ENCODE measurements at regions not wholly inside any gene's neighbourhood (a gene's known extent, or its start where the extent isn't known, plus 50 kb on each side); places are given as distances from the start of the nearest gene placed in this dataset.

- DNase-seq, result no peak
These were observed 238.4 kb downstream of the PLPP3 start for GRCh38 chr1:56340977-56341376.

- no peak for DNase-seq
These were observed 239.4 kb downstream of the PLPP3 start for GRCh38 chr1:56339786-56340465.

GRCh38 chr1:56339093-56339492 is 240.3 kb downstream of the PLPP3 start:
- no peak for DNase-seq

DNA sequence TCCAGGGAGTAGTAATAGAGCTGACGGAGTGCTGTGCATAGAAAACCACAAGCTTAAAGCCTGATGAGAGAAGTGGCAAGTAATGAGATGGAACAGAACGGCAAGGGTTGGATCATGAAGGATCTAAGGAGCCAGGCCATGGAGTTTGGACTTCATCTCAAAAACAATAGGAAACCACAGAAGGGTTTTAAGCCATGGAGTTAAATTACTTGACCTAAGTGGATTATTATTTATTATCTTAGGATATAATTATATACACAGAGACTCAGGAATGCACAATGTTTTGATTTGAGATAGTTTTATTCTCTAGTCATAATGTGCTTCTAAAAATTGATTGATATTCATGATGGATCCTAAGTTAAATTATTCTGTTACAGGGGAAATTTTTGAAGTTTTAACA is 242.4 kb downstream of the PLPP3 start:
- no peak for DNase-seq

- no peak for DNase-seq
These were observed 244.0 kb downstream of the PLPP3 start for GRCh38 chr1:56335394-56335793.

DNA sequence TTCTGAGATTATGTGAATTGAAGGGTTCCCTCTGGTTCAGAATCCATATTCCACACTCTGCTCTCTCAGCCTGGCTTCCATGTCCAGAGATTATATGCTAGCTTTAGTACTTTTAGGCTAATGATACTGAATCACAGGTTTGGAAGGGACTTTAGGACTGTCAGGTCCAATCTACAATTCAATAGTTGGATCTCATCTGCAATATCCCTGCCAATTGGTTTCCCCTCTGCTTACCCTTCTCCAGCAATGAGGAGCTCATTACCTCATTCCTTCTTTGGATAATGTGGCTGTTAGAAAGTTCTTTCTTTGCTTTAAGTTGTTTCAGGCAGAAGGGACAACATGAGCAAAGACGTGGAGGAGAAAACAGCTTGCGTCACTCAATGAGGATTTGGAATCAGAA is 245.3 kb downstream of the PLPP3 start:
- DNase-seq, result no peak

GRCh38 chr1:56333461-56333860 is 245.9 kb downstream of the PLPP3 start:
- DNase-seq, result no peak

DNA sequence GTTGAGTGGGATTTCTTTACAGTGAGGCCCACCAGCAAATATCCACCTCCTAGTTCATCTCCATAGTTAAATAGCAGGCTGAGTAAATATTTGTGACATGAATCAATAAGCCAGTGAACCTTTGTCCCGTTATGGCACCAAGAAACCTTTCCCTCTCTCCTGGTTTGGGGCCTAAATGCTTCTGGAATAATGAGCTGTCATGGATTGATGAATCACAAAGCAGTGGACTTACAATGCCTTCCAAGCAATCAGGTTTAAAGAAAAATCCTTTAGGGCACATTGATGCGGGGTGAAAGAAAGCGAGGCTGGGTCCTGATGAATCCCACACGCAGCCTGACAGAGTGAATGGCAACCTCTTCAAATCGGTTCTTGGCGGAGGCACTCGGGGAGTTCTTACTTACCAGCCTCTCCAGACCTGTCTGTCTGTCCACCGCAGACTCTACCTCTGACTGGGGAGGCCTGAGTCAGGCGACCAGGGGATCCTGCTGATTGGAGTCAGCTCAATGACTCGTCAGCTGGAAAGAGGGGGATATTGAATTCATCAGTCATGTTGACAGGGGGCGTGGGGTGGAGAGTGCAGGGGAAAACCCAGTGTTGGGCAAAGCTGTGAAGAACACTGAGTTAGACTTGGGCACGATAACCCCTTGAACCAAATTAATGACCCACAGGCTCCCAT is 247.3 kb downstream of the PLPP3 start:
- no peak for DNase-seq

GRCh38 chr1:56331207-56331891 is 248.0 kb downstream of the PLPP3 start:
- no peak for DNase-seq

GRCh38 chr1:56330391-56331026 is 248.9 kb downstream of the PLPP3 start:
- DNase-seq, result no peak

DNA sequence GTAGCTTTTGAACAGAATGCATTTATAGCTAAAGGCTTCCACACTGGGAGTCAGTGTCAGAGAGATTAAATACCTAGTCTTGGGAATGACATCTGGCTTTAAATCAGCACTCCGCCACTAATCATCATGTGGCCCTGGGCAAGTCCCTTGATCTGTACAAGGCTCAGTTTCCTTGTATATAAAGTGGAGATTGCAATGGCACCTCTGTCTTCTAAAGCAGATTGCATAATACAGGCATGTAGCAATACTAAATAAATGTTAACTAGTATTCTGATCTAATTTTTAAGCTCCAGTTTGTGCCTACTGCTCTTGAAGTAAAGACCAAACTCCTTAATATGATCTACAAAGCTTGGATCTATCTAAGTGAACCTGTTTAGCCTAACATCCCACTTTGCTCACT is 249.4 kb downstream of the PLPP3 start:
- DNase-seq, result no peak

- DNase-seq, result no peak
These were observed 252.2 kb downstream of the PLPP3 start for GRCh38 chr1:56327195-56327594.

- DNase-seq, result no peak
These were observed 253.3 kb downstream of the PLPP3 start for GRCh38 chr1:56326056-56326455.

DNA sequence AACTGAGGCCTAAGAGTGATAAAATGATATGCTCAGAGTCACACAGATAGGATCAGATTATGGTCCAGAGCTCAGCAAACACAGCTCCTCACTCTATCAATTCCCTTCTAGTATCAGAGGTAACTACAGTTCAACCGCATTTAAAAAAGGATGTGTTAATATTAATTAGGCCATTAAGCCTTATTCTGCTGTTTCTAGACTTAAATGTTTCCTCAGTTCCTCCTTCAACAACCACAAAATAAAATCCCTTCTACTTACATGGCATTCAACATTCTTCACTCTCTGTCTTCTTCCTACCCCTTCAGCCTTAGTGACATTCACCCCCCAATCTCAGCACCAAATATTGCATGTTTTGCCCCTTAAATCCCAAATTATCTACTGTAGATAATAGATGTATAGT is 254.9 kb downstream of the PLPP3 start:
- no peak for DNase-seq

GRCh38 chr1:56322211-56322610 is 257.2 kb downstream of the PLPP3 start:
- no peak for DNase-seq

DNA sequence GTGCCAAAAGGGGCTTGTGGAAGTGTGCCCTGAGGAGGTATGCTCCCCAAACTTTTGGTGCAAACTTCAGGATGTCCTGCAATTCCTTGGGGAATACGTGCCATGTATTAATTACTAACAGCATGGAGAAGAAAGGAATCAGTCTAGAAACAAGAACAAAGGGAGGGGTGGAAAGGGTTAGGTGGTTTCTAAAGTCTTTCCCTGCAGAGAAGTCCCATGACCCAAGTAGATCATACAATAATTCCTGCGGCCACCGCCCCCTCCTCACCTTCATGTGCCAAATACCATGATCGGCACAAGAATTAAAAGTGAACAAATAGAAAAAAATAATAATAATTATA is 258.2 kb downstream of the PLPP3 start:
- no peak for DNase-seq

DNA sequence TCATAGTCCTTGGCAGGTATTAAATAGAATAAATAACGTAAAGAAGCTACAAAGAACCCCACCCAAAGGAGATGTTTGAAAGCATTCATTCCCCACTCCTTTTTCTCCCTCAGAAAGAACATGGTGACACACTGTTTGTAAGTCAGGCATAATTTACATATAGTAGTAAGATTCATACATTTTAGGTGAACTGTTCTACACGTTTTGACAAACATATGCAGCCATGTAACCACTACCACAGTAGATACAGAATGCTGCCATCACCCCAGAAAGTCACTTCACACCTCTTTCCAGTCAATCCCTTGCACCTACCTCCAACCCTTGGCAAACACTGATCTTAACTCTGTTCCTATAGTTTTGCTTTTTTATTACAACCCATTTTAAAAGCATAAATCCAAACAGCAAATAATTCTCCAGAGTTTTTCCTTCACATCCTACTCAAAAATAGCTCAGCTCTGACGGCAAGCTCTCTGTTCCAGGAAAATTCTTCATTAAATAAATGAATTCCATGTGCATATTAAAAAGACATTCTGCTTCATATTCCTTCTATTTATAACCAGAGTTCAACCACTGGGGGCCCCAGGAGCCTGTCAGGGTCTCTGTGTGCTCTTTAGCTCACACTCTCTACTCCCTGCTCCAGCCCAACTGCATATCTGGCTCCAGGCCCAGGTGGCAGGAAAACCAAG is 258.8 kb downstream of the PLPP3 start:
- DNase-seq, result no peak

- no peak for DNase-seq
These were observed 261.6 kb downstream of the PLPP3 start for GRCh38 chr1:56317722-56318121.

DNA sequence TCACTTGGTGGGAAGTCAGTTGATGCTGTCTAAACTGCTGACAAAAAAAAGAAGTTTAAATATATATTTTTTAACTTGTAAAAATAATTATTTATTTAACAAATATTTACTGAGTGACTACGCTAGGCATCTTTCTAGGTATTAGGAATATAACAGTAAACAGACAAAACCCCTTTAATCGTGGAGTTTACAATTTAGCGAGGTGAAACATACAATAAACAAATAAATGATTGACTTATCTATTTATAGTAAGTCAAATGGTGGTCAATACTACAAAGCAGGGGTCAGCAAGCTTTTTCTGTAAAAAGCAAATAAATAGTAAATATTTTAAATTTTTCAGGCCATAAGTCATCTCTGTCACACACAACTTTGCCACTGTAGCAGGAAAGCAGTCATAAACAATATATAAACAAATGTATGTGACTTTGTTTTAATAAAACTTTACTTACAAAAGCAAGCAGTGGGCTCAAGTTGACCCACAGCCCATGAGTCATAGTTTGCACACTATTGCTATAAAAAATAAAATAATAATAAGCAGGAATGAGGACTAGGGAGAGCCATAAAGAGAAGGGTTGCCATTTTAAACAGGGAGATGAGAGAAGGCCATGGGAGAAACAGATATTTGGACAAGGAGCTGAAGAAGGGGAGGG is 263.9 kb downstream of the PLPP3 start:
- no peak for DNase-seq

DNA sequence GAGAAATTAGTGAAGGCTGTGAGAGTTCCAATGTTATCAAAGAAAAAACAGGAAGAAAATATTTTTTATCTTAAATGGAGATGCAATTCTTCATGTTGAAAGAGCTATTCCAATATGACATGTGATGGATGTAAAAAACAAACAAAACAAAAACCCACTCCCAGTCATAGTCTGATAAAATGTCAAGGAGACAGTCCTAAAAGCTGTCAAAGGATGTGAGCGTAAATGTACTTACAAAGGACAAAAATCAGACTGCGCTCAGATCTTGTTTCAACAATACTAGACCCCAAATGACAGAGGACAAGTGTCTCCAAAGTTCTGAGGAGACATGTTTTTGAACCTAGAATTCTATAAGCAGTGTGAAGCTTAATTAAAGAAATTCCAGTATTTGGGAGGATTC is 265.8 kb downstream of the PLPP3 start:
- DNase-seq, result no peak

- DNase-seq, result no peak
These were observed 267.6 kb downstream of the PLPP3 start for GRCh38 chr1:56311766-56312165.

DNA sequence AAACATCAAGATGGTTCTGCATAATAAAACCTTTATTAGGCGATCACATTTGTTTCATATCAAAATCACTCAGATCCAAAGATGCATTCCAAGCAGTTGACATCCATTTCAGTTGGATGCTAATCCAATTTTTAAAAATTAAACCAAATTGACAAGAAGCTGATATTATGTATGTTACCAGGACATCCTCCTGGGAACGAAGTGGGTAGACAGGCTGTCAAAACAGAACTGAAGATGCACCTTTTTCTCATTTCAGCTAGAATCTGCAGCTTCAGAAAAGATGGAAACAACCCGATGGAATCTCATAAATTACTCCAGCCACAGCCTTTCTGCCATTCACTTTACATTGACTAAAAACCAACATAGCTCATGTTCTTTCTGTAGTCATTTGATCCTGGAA is 268.4 kb downstream of the PLPP3 start:
- no peak for DNase-seq

GRCh38 chr1:56309065-56309464 is 270.3 kb downstream of the PLPP3 start:
- no peak for DNase-seq

Data from GDM1 (cell line).